Gastrocnemius medialis (tissue), 4 donors: ENCODE measurements at regions not wholly inside any gene's neighbourhood (a gene's known extent, or its start where the extent isn't known, plus 50 kb on each side); places are given as distances from the start of the nearest gene placed in this dataset.

ENCODE experiments used
- ATAC-seq, 2 donors: fragments of 150-250 bp; one replicate each; pipeline ENCODE4 v1.9.1; 2016
- DNase-seq, 2 donors: peaks; one replicate each; pipeline ENCODE4 v3.0.0-alpha.2; 2019
- H3K27ac ChIP-seq, 4 donors: fragments of 200-600 bp; sonication (generic); 1 replicate in 1 of 4; 2 replicates in 3 of 4; pipeline ENCODE4 v1.5.1; 2016 to 2018; ENCODE audit warnings: mild to moderate bottlenecking in 2 of 4, moderate library complexity in 1 of 4
- H3K27me3 ChIP-seq, 3 donors: fragments of 200-600 bp; sonication (generic) in 2 of 3; 1 replicate in 1 of 3; 2 replicates in 2 of 3; pipeline versions ENCODE4 v1.5.1 to v1.6.0; 2016 to 2019; ENCODE audit warnings: mild to moderate bottlenecking in 1 of 3, moderate library complexity in 1 of 3
- H3K36me3 ChIP-seq, 2 donors: fragments of 200-600 bp; sonication (generic) in 1 of 2; one replicate each; pipeline ENCODE4 v1.5.1; 2017 to 2018
- H3K4me1 ChIP-seq, 2 donors: fragments of 200-600 bp; sonication (generic) in 1 of 2; one replicate each; pipeline ENCODE4 v1.5.1; 2016 to 2017; ENCODE audit warnings: mild to moderate bottlenecking in 2 of 2
- H3K4me3 ChIP-seq, 4 donors: fragments of 200-600 bp; sonication (generic) in 3 of 4; 1 replicate in 1 of 4; 2 replicates in 3 of 4; pipeline ENCODE4 v1.5.1; 2016 to 2019; ENCODE audit warnings: mild to moderate bottlenecking in 2 of 4
- H3K9me3 ChIP-seq, 3 donors: fragments of 200-600 bp; sonication (generic) in 2 of 3; 1 replicate in 1 of 3; 2 replicates in 2 of 3; pipeline ENCODE4 v1.5.1; 2016 to 2019
- POLR2A ChIP-seq, 2 donors: fragments of 450-650 bp; IDR thresholded peaks; one replicate each; pipeline ENCODE4 v1.6.1; 2017; ENCODE audit warnings: antibody characterized with exemption in 2 of 2, mild to moderate bottlenecking in 2 of 2, moderate library complexity in 2 of 2
- in situ Hi-C, 4 donors: fragments of 200-750 bp; cut with MboI; loops; one replicate each; pipeline versions ENCODE4 v1.15.0 to v1.8.0; 2017; ENCODE audit warnings: low sequenced_read_pairs in 4 of 4
- intact Hi-C: fragments of 100-400 bp; cut with DNase I; formaldehyde crosslinking; loops from one replicate; pipeline ENCODE4 v1.15.1; 2023; ENCODE audit warnings: low total_unique reads
- TF ChIP-seq, protein P1 (sequence below), 5 experiments: fragments of 450-650 bp in 3 of 5; fragments of 200-600 bp in 2 of 5; sonication (generic) in 2 of 5; IDR thresholded peaks in 4 of 5; conservative IDR thresholded peaks in 1 of 5; 1 replicate in 4 of 5; 2 replicates in 1 of 5; pipeline ENCODE4 v1.5.1; 2016 to 2019; ENCODE audit warnings: antibody characterized with exemption in 5 of 5, mild to moderate bottlenecking in 3 of 5, moderate library complexity in 3 of 5

GRCh38 chr12:118746176-118746575, 235.2 kb upstream of the SRRM4 start:
- no peaks in the 10 kb centered on the region for H3K9me3 ChIP-seq
- intact Hi-C loops: no loop called here
- no peaks in the 10 kb centered on the region for H3K4me1 ChIP-seq
- ATAC-seq: no peak
- in situ Hi-C loops: no loop called here
- no peak overlapping the region for H3K27ac ChIP-seq
- DNase-seq: no peak
- TF ChIP-seq POLR2A (IDR thresholded peaks at IDR 0.05): no peak
- TF ChIP-seq, protein P1, sequence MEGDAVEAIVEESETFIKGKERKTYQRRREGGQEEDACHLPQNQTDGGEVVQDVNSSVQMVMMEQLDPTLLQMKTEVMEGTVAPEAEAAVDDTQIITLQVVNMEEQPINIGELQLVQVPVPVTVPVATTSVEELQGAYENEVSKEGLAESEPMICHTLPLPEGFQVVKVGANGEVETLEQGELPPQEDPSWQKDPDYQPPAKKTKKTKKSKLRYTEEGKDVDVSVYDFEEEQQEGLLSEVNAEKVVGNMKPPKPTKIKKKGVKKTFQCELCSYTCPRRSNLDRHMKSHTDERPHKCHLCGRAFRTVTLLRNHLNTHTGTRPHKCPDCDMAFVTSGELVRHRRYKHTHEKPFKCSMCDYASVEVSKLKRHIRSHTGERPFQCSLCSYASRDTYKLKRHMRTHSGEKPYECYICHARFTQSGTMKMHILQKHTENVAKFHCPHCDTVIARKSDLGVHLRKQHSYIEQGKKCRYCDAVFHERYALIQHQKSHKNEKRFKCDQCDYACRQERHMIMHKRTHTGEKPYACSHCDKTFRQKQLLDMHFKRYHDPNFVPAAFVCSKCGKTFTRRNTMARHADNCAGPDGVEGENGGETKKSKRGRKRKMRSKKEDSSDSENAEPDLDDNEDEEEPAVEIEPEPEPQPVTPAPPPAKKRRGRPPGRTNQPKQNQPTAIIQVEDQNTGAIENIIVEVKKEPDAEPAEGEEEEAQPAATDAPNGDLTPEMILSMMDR (IDR thresholded peaks at IDR 0.05 in 4 of 5, conservative IDR thresholded peaks at IDR 0.05 in 1 of 5): no peak
- H3K36me3 ChIP-seq: no peaks in the 10 kb centered on the region
- H3K27me3 ChIP-seq: no peaks in the 10 kb centered on the region
- H3K4me3 ChIP-seq: no peak overlapping the region

- TF ChIP-seq, protein P1 (IDR thresholded peaks at IDR 0.05 in 4 of 5, conservative IDR thresholded peaks at IDR 0.05 in 1 of 5): no peak
- TF ChIP-seq POLR2A (IDR thresholded peaks at IDR 0.05): no peak
These were observed 234.4 kb upstream of the SRRM4 start for GRCh38 chr12:118746960-118747359.

DNA sequence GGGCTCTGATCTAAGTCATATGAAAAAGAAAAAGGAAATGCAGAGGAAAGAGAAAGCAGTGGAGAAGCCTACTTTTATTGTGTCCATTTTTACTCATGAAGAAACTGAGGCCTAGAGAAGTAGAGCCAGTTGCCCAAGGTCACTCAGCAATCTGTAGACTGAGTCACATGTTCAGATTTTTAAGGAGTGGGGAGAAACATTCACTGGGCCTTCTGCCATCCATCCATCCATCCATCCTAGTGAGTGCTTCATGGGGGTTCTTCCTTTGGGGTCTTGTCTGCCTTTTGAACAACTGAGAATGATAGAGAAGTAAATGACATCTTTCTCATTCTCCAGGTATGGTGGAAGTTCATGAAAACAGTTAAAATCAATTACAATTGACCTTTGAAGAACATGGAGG, 233.6 kb upstream of the SRRM4 start:
- Histone ChIP-seq H3K27me3 (no peaks in the 10 kb centered on the region), H3K4me1 (no peaks in the 10 kb centered on the region), H3K9me3 (no peaks in the 10 kb centered on the region), H3K4me3 (no peak overlapping the region), H3K27ac (no peak overlapping the region), H3K36me3 (no peaks in the 10 kb centered on the region)
- no peak for ATAC-seq
- in situ Hi-C loops: no loop called here
- intact Hi-C loops: no loop called here
- no peak for DNase-seq
- TF ChIP-seq POLR2A (IDR thresholded peaks at IDR 0.05): no peak
- TF ChIP-seq, protein P1 (IDR thresholded peaks at IDR 0.05 in 4 of 5, conservative IDR thresholded peaks at IDR 0.05 in 1 of 5): no peak

More at GRCh38 chr12:118746960-118747359, 234.4 kb upstream of the SRRM4 start:
- DNase-seq: no peak
- no peaks in the 10 kb centered on the region for H3K4me1 ChIP-seq
- H3K27me3 ChIP-seq: no peaks in the 10 kb centered on the region
- no peaks in the 10 kb centered on the region for H3K9me3 ChIP-seq
- in situ Hi-C loops: no loop called here
- no peak for ATAC-seq
- intact Hi-C loops: no loop called here
- H3K36me3 ChIP-seq: no peaks in the 10 kb centered on the region
- no peak overlapping the region for H3K27ac ChIP-seq
- H3K4me3 ChIP-seq: no peak overlapping the region

DNA sequence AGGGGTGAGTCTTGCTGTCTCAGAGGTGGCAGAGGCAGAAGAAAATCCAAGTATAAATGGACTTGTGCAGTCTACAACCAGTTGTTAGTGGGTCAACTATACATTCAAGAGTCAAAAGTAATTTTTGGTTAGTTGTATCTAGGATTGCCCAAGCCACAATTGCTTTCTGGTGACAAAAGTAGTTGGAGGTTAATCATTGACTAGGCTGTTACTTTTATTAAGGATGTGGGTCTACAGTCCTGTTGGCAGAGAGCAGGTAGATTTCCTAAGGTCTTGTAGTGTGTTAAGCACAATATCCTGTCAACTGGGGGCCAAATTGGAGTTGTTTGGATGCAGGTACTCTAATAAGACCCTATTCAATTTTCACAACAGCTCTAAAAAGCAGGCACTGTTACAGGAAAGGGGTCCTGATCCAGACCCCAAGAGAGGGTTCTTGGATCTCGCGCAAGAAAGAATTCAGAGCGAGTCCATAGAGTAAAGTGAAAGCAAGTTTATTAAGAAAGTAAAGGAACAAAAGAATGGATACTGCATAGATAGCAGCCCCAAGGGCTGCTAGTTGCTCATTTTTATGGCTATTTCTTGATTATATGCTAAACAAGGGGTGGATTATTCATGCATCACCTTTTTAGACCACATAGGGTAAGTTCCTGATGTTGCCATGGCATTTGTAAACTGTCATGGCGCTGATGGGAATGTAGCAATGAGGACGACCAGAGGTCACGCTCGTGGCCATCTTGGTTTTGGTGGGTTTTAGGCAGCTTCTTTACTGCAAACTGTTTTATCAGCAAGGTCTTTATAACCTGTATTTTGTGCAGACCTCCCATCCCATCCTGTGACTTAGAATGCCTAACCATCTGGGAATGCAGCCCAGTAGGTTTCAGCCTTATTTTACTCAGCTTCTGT, 232.6 kb upstream of the SRRM4 start:
- Histone ChIP-seq H3K27me3 (no peaks in the 10 kb centered on the region), H3K9me3 (no peaks in the 10 kb centered on the region), H3K4me3 (no peak overlapping the region), H3K27ac (no peak overlapping the region), H3K36me3 (no peaks in the 10 kb centered on the region), H3K4me1 (no peaks in the 10 kb centered on the region)
- in situ Hi-C loops: no loop called here
- ATAC-seq (no peak), DNase-seq (no peak)
- TF ChIP-seq, protein P1 (IDR thresholded peaks at IDR 0.05 in 4 of 5, conservative IDR thresholded peaks at IDR 0.05 in 1 of 5): no peak
- no peak for TF ChIP-seq POLR2A (IDR thresholded peaks at IDR 0.05)
- intact Hi-C loops: no loop called here
